PC-3 (cell line): ENCODE measurements at regions not wholly inside any gene's neighbourhood (a gene's known extent, or its start where the extent isn't known, plus 50 kb on each side); places are given as distances from the start of the nearest gene placed in this dataset.

Experiments used
- ATAC-seq: fragments of 200-7000 bp; cut with Tn5 transposase; 2 replicates; pipeline ENCODE4 v1.9.1; 2020; ENCODE audit warnings: mild to moderate bottlenecking, moderate library complexity
- BruUV-seq: library from RNA; stranded (reverse); fragments of 400-500 nt; replicated peaks from 2 replicates; lab custom pipeline; 2021; lab: Mats Ljungman, UMichigan
- CTCF ChIA-PET: fragments of 300-600 bp; sonication (Branson Sonifier 250); formaldehyde crosslinking; loops from one replicate; lab custom pipeline; 2022; ENCODE audit warnings: antibody characterized with exemption; lab: Charles Lee
- POLR2A ChIA-PET: fragments of 300-600 bp; sonication (Branson Sonifier 250); formaldehyde crosslinking; loops from one replicate; lab custom pipeline; 2022; ENCODE audit warnings: antibody characterized with exemption; ENCODE audit not compliant: unreplicated experiment; lab: Charles Lee
- DNase-seq: peaks from one replicate; pipeline ENCODE4 v3.0.0-alpha.2; 2015
- H2AFZ ChIP-seq: fragments of 300-600 bp; sonication (generic); 2 replicates; pipeline ENCODE4 v1.6.0; 2016; ENCODE audit warnings: antibody characterized with exemption, low read length
- H3F3A ChIP-seq: fragments of 300-600 bp; sonication (generic); one replicate; pipeline ENCODE4 v1.6.0; 2017; ENCODE audit warnings: antibody characterized with exemption, low read length, control low read depth, mild to moderate bottlenecking; ENCODE audit not compliant: unreplicated experiment
- H3K27ac ChIP-seq: fragments of 300-600 bp; sonication (generic); 2 replicates; pipeline ENCODE4 v1.5.1; 2016; ENCODE audit warnings: mild to moderate bottlenecking, low read length
- H3K27me3 ChIP-seq: fragments of 300-600 bp; sonication (generic); 2 replicates; pipeline ENCODE4 v1.6.1; 2016; ENCODE audit warnings: low read length, mixed read lengths
- H3K36me3 ChIP-seq: fragments of 300-600 bp; sonication (generic); 2 replicates; pipeline ENCODE4 v1.6.1; 2016; ENCODE audit warnings: low read depth, mixed run types, low read length, mixed read lengths
- H3K4me1 ChIP-seq: fragments of 300-600 bp; sonication (generic); 2 replicates; pipeline ENCODE4 v1.5.1; 2016; ENCODE audit warnings: low read length; ENCODE audit not compliant: insufficient read depth
- H3K4me2 ChIP-seq: fragments of 300-600 bp; sonication (generic); 2 replicates; pipeline ENCODE4 v1.6.0; 2016; ENCODE audit warnings: low read length
- H3K4me3 ChIP-seq: fragments of 300-600 bp; sonication (generic); 2 replicates; pipeline ENCODE4 v1.5.1; 2016; ENCODE audit warnings: mild to moderate bottlenecking, low read length, mixed read lengths
- H3K79me2 ChIP-seq: fragments of 300-600 bp; sonication (generic); 2 replicates; pipeline ENCODE4 v1.6.1; 2017; ENCODE audit warnings: low read length, mixed read lengths
- H3K9ac ChIP-seq: fragments of 300-600 bp; sonication (generic); 2 replicates; pipeline ENCODE4 v1.6.0; 2016; ENCODE audit warnings: mild to moderate bottlenecking, low read length
- H3K9me2 ChIP-seq: fragments of 300-600 bp; sonication (generic); replicated peaks from 2 replicates; pipeline ENCODE4 v1.6.1; 2016; ENCODE audit warnings: mixed run types, low read length, mixed read lengths
- H3K9me3 ChIP-seq: fragments of 300-600 bp; sonication (generic); 2 replicates; pipeline ENCODE4 v1.6.1; 2016; ENCODE audit warnings: low read length, mixed read lengths
- H4K20me1 ChIP-seq: fragments of 300-600 bp; sonication (generic); 2 replicates; pipeline ENCODE4 v1.6.1; 2016; ENCODE audit warnings: low read length, mixed read lengths
- EZH2 ChIP-seq: fragments of 300-600 bp; sonication (generic); IDR thresholded peaks from one replicate; pipeline ENCODE4 v1.6.1; 2017; ENCODE audit warnings: antibody characterized with exemption, mild to moderate bottlenecking, low read length; ENCODE audit not compliant: unreplicated experiment
- EZH2phosphoT487 ChIP-seq: fragments of 300-600 bp; sonication (generic); IDR thresholded peaks from 2 replicates; pipeline ENCODE4 v1.6.1; 2018; ENCODE audit warnings: mild to moderate bottlenecking, antibody characterized with exemption, low read length, borderline replicate concordance
- intact Hi-C: fragments of 100-400 bp; cut with micrococcal nuclease; formaldehyde crosslinking; loops from 2 replicates; pipeline ENCODE4 v1.9.0; 2023
- TF ChIP-seq, protein P1 (sequence below): fragments of 300-600 bp; sonication (generic); conservative IDR thresholded peaks from 2 replicates; pipeline ENCODE4 v1.5.1; 2017; ENCODE audit warnings: antibody characterized with exemption, low read depth, mild to moderate bottlenecking, low read length

DNA sequence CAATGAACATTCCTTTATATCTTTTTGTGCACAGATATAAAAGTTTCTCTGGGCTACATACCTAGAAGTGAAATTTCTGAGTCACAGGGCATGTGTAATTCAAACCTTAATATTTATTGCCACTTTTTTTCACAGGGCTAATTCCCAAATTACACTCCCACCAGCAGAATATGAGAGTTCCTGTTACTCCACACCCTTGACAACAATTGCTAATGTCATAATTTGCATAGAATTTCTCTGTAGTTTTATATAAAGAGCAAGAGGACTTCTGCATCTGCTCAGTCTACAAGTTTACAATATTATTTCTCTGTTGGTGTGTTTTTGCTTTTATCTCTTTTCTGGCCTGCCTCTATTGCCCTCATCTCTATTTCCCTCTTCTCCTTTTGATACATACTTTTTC is 518.5 kb downstream of the ZNF608 start:
- H4K20me1 ChIP-seq, result no peaks in the 10 kb centered on the region
- ATAC-seq, result no peak
- no peak overlapping the region for H3K4me2 ChIP-seq
- no peak for DNase-seq
- H3K79me2 ChIP-seq, result no peaks in the 10 kb centered on the region
- intact Hi-C loops, result no loop called here
- no peak overlapping the region for H3K4me3 ChIP-seq
- no peaks in the 10 kb centered on the region for H3F3A ChIP-seq
- H3K27me3 ChIP-seq, result no peaks in the 10 kb centered on the region
- H3K9me2 ChIP-seq, result no peaks in the 10 kb centered on the region
- ChIA-PET CTCF (no interaction called here), POLR2A (no interaction called here)
- H3K9ac ChIP-seq, result no peak overlapping the region
- H2AFZ ChIP-seq, result no peak overlapping the region
- no peaks in the 10 kb centered on the region for H3K9me3 ChIP-seq
- H3K4me1 ChIP-seq, result no peaks in the 10 kb centered on the region
- no peak overlapping the region for H3K27ac ChIP-seq
- H3K36me3 ChIP-seq, result no peaks in the 10 kb centered on the region
- TF ChIP-seq EZH2phosphoT487 (no peak), EZH2 (no peak)
- TF ChIP-seq, protein P1, sequence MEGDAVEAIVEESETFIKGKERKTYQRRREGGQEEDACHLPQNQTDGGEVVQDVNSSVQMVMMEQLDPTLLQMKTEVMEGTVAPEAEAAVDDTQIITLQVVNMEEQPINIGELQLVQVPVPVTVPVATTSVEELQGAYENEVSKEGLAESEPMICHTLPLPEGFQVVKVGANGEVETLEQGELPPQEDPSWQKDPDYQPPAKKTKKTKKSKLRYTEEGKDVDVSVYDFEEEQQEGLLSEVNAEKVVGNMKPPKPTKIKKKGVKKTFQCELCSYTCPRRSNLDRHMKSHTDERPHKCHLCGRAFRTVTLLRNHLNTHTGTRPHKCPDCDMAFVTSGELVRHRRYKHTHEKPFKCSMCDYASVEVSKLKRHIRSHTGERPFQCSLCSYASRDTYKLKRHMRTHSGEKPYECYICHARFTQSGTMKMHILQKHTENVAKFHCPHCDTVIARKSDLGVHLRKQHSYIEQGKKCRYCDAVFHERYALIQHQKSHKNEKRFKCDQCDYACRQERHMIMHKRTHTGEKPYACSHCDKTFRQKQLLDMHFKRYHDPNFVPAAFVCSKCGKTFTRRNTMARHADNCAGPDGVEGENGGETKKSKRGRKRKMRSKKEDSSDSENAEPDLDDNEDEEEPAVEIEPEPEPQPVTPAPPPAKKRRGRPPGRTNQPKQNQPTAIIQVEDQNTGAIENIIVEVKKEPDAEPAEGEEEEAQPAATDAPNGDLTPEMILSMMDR, result no peak
- BruUV-seq, result no TSS peak

DNA sequence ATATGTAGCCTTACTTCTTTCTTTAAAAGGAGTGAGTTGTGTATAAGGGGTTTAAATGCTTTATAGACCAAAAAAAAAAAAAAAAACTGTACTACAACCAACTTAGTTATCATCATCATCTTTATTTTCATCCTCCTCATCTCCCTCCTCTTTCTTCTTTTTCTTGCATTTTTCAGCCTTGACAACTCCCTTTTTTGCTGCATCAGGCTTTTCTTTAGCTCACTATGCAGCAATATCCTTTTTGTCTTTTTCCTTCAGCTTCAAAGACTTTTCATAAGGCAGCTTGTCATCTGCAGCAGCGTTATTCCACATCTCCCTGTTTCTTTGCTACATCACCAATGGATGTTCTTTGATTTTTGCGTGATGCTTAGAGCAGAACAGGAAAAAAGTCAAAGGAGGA is 526.0 kb downstream of the ZNF608 start:
- H3K27ac ChIP-seq, result no peak overlapping the region

DNA sequence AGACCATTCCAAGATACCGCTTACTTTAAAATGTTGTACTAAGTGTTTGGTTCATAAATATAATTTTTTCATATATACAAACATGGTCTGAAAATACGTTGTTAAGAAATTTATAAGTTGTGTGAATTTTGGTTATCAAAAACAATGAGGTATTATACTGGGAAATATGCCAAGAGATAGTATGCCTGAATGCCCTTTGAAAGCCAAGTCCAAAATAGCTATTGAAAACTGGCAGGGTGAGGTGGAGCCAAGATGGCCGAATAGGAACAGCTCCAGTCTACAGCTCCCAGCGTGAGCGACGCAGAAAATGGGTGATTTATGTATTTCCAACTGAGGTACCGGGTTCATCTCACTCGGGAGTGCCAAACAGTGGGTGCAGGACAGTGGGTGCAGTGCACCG is 533.5 kb downstream of the ZNF608 start:
- H3K79me2 ChIP-seq, result no peaks in the 10 kb centered on the region
- no peaks in the 10 kb centered on the region for H3K4me1 ChIP-seq
- DNase-seq, result no peak
- BruUV-seq, result no TSS peak
- H4K20me1 ChIP-seq, result no peaks in the 10 kb centered on the region
- no peak overlapping the region for H3K9ac ChIP-seq
- ChIA-PET POLR2A (no interaction called here), CTCF (no interaction called here)
- no peaks in the 10 kb centered on the region for H3K9me3 ChIP-seq
- no peaks in the 10 kb centered on the region for H3K9me2 ChIP-seq
- H3K4me3 ChIP-seq, result no peak overlapping the region
- no peaks in the 10 kb centered on the region for H3F3A ChIP-seq
- H3K27me3 ChIP-seq, result no peaks in the 10 kb centered on the region
- no peaks in the 10 kb centered on the region for H3K36me3 ChIP-seq
- H2AFZ ChIP-seq, result no peak overlapping the region
- TF ChIP-seq EZH2phosphoT487 (no peak), EZH2 (no peak)
- TF ChIP-seq, protein P1, result no peak
- H3K27ac ChIP-seq, result no peak overlapping the region
- intact Hi-C loops, result no loop called here
- no peak overlapping the region for H3K4me2 ChIP-seq
- no peak for ATAC-seq

More for the DNA sequence above, 526.0 kb downstream of the ZNF608 start:
- POLR2A ChIA-PET, result no interaction called here
- CTCF ChIA-PET, result no interaction called here
- no TSS peak for BruUV-seq
- intact Hi-C loops, result no loop called here
- DNase-seq, result no peak
- Histone ChIP-seq H3K9me3 (no peaks in the 10 kb centered on the region), H3K36me3 (no peaks in the 10 kb centered on the region), H4K20me1 (no peaks in the 10 kb centered on the region), H3K79me2 (no peaks in the 10 kb centered on the region), H3K4me2 (no peak overlapping the region), H3F3A (no peaks in the 10 kb centered on the region), H2AFZ (no peak overlapping the region), H3K9me2 (no peaks in the 10 kb centered on the region), H3K4me1 (no peaks in the 10 kb centered on the region), H3K27me3 (no peaks in the 10 kb centered on the region), H3K4me3 (no peak overlapping the region), H3K9ac (no peak overlapping the region)
- TF ChIP-seq EZH2phosphoT487, result no peak
- no peak for ATAC-seq
